HepG2 (cell line): ENCODE measurements at regions not wholly inside any gene's neighbourhood (a gene's known extent, or its start where the extent isn't known, plus 50 kb on each side); places are given as distances from the start of the nearest gene placed in this dataset.

Experiments
- ATAC-seq: fragments of 200-7000 bp; cut with Tn5 transposase; 3 replicates; pipeline ENCODE4 v1.9.1; 2020; ENCODE audit warnings: mild to moderate bottlenecking, moderate library complexity
- BruUV-seq: library from RNA; stranded (reverse); fragments of 400-500 nt; replicated peaks from 2 replicates; lab custom pipeline; 2021; lab: Mats Ljungman, UMichigan
- CTCF ChIA-PET: fragments of 300-600 bp; formaldehyde crosslinking; extraction: SDS; loops from one replicate; lab custom pipeline; 2021; ENCODE audit warnings: low total read pairs, inconsistent platforms, low intra/inter-chr PET ratio; lab: Yijun Ruan, JAX
- POLR2A ChIA-PET: fragments of 350-600 bp; sonication (Branson Sonifier 250); formaldehyde crosslinking; loops from one replicate; lab custom pipeline; 2020; ENCODE audit warnings: antibody characterized with exemption, inconsistent platforms; lab: Yijun Ruan, JAX
- DNase-seq: peaks from one replicate; pipeline ENCODE4 v3.0.0-alpha.2; 2015; ENCODE audit warnings: low spot score
- FAIRE-seq: peaks from 3 replicates; lab custom pipeline; 2011; peaks lifted over from hg19 to GRCh38; lab: Jason Lieb, UNC
- H2AFZ ChIP-seq: one replicate; pipeline ENCODE4 v1.6.1; 2011; ENCODE audit warnings: low read length, inconsistent platforms
- H3K27ac ChIP-seq: fragments of 300-600 bp; 3 replicates; pipeline ENCODE4 v1.8.0; 2011; ENCODE audit warnings: mixed run types, mild to moderate bottlenecking, mixed read lengths, low read length, inconsistent platforms; ENCODE audit not compliant: insufficient read depth; ENCODE audit errors: extremely low read length
- H3K27me3 ChIP-seq, 2 experiments: fragments of 200-600 bp in 1 of 2; 2 replicates in 1 of 2; 3 replicates in 1 of 2; pipeline versions ENCODE4 v1.6.0 to v1.8.0; 2011; ENCODE audit warnings: low read length in 2 of 2, mild to moderate bottlenecking in 2 of 2, moderate library complexity in 2 of 2, inconsistent platforms in 1 of 2; ENCODE audit not compliant: insufficient read depth in 2 of 2, control insufficient read depth in 1 of 2
- H3K36me3 ChIP-seq, 2 experiments: fragments of 200-600 bp in 1 of 2; replicated peaks in 1 of 2; 2 replicates in 1 of 2; 3 replicates in 1 of 2; pipeline versions ENCODE4 v1.5.1 to v1.8.0; 2011; ENCODE audit warnings: low read length in 2 of 2, inconsistent platforms in 1 of 2; ENCODE audit not compliant: insufficient read depth in 2 of 2, control insufficient read depth in 1 of 2
- H3K4me1 ChIP-seq: 2 replicates; pipeline ENCODE4 v1.5.1; 2012; ENCODE audit warnings: low read length, inconsistent platforms; ENCODE audit not compliant: insufficient read depth
- H3K4me2 ChIP-seq: 2 replicates; pipeline ENCODE4 v1.6.0; 2011; ENCODE audit warnings: low read depth, low read length, inconsistent platforms
- H3K4me3 ChIP-seq, 3 experiments: fragments of 200-600 bp in 1 of 3; sonication (generic), shearing (Covaris generic) in 1 of 3; replicated peaks in 1 of 3; 2 replicates each; pipeline ENCODE4 v1.5.1; 2011 to 2016; ENCODE audit warnings: low read length in 3 of 3, inconsistent platforms in 2 of 3, low read depth in 2 of 3, mild to moderate bottlenecking in 2 of 3, control low read depth in 1 of 3, mixed read lengths in 1 of 3; ENCODE audit not compliant: insufficient read depth in 1 of 3
- H3K79me2 ChIP-seq: one replicate; pipeline ENCODE4 v1.6.1; 2011; ENCODE audit warnings: low read length, inconsistent platforms; ENCODE audit not compliant: insufficient read depth
- H3K9ac ChIP-seq: 2 replicates; pipeline ENCODE4 v1.6.0; 2011; ENCODE audit warnings: mild to moderate bottlenecking, low read depth, low read length, inconsistent platforms; ENCODE audit not compliant: insufficient read depth
- H3K9me3 ChIP-seq: 2 replicates; pipeline ENCODE4 v1.5.1; 2012; ENCODE audit warnings: mild to moderate bottlenecking, low read length
- H4K20me1 ChIP-seq: 2 replicates; pipeline ENCODE4 v1.6.0; 2011; ENCODE audit warnings: inconsistent platforms, mild to moderate bottlenecking, low read length, moderate library complexity; ENCODE audit not compliant: insufficient read depth
- HMGA1 ChIP-seq: sonication (generic); formaldehyde crosslinking; conservative IDR thresholded peaks from 2 replicates; pipeline ENCODE4 v1.4.0; 2020; ENCODE audit warnings: missing genetic modification reagents
- KDM4B ChIP-seq: sonication (generic); formaldehyde crosslinking; IDR thresholded peaks from 2 replicates; pipeline ENCODE4 v1.4.0; 2020; ENCODE audit warnings: missing genetic modification reagents
- MBNL3 ChIP-seq: fragments of 250-450 bp; sonication (Bioruptor Pico); conservative IDR thresholded peaks from 2 replicates; pipeline ENCODE4 v1.8.0; 2022; ENCODE audit warnings: mild to moderate bottlenecking, inconsistent platforms
- NKX3-1 ChIP-seq: sonication (generic); formaldehyde crosslinking; IDR thresholded peaks from 2 replicates; pipeline ENCODE4 v1.5.0; 2020; ENCODE audit warnings: missing genetic modification reagents
- NRL ChIP-seq: sonication (generic); formaldehyde crosslinking; IDR thresholded peaks from 2 replicates; pipeline ENCODE4 v1.5.0; 2020; ENCODE audit warnings: missing genetic modification reagents, mild to moderate bottlenecking, moderate library complexity, borderline replicate concordance
- PAF1 ChIP-seq: IDR thresholded peaks from 2 replicates; pipeline ENCODE4 v1.6.1; 2016; ENCODE audit warnings: missing genetic modification reagents, missing compliant biosample characterization
- PHF20 ChIP-seq: sonication (generic); formaldehyde crosslinking; IDR thresholded peaks from 2 replicates; pipeline ENCODE4 v1.5.0; 2020; ENCODE audit warnings: mild to moderate bottlenecking, missing genetic modification reagents
- SMARCC2 ChIP-seq: fragments of 450-650 bp; IDR thresholded peaks from 2 replicates; pipeline ENCODE4 v1.6.1; 2017; ENCODE audit warnings: antibody characterized with exemption, mild to moderate bottlenecking
- SNRNP70 ChIP-seq: fragments of 200-400 bp; formaldehyde crosslinking; IDR thresholded peaks from 2 replicates; pipeline ENCODE4 v1.6.1; 2017; ENCODE audit warnings: mild to moderate bottlenecking, low read depth, low read length, moderate library complexity
- SRSF4 ChIP-seq: fragments of 200-400 bp; formaldehyde crosslinking; IDR thresholded peaks from one replicate; pipeline ENCODE4 v1.6.1; 2018; ENCODE audit warnings: mild to moderate bottlenecking, low read depth, low read length, moderate library complexity; ENCODE audit not compliant: poor library complexity, severe bottlenecking
- ZNF205 ChIP-seq: IDR thresholded peaks from 2 replicates; pipeline ENCODE4 v1.6.1; 2018; ENCODE audit warnings: missing biosample characterization, missing genetic modification reagents
- WGBS: methylation state at CpG from one replicate; pipeline ENCODE4 v1.1.6; 2017; ENCODE audit warnings: low lambda C conversion rate; 5-methylcytosine and 5-hydroxymethylcytosine counted together
- in situ Hi-C: cut with HindIII; loops from 2 replicates; pipeline ENCODE4 v1.10.0; 2017; ENCODE audit warnings: low pct_unique_long_range_greater_than_20kb; ENCODE audit not compliant: extremely low pct_ligation_motif_present
- intact Hi-C: fragments of 100-400 bp; cut with micrococcal nuclease; formaldehyde crosslinking; loops from one replicate; pipeline ENCODE4 v1.10.0; 2022; ENCODE audit not compliant: unreplicated experiment
- TF ChIP-seq, protein P1 (sequence below): sonication (generic); formaldehyde crosslinking; conservative IDR thresholded peaks from 2 replicates; pipeline ENCODE4 v1.8.0; 2022; ENCODE audit warnings: missing genetic modification reagents
- TF ChIP-seq, protein P2 (sequence below): sonication (generic); formaldehyde crosslinking; IDR thresholded peaks from 2 replicates; pipeline ENCODE4 v1.4.0; 2020; ENCODE audit warnings: missing genetic modification reagents
- TF ChIP-seq, protein P3 (sequence below): IDR thresholded peaks from 2 replicates; pipeline ENCODE4 v1.6.1; 2016; ENCODE audit warnings: missing compliant biosample characterization, missing genetic modification reagents, borderline replicate concordance

GRCh38 chr12:25745281-25745680 is 192.2 kb upstream of the LMNTD1 start:
- WGBS = 11% methylated on average over 2 of the region's 2 CpGs
- Histone ChIP-seq H3K9me3 (no peaks in the 10 kb centered on the region), H3K4me1 (no peaks in the 10 kb centered on the region), H3K9ac (no peak overlapping the region), H3K27me3 (no peaks in the 10 kb centered on the region), H3K4me3 (no peak overlapping the region), H3K27ac (no peak overlapping the region), H3K79me2 (no peaks in the 10 kb centered on the region), H3K36me3 (no peaks in the 10 kb centered on the region), H2AFZ (no peak overlapping the region), H4K20me1 (no peaks in the 10 kb centered on the region), H3K4me2 (no peak overlapping the region)
- in situ Hi-C loops = no loop called here
- no TSS peak for BruUV-seq
- intact Hi-C loops = no loop called here
- DNase-seq = no peak
- no peak for FAIRE-seq
- ChIA-PET POLR2A (no interaction called here), CTCF (no interaction called here)
- no peak for ATAC-seq
- TF ChIP-seq PAF1 (CRISPR knock-in tag) (no peak), MBNL3 (no peak), SNRNP70 (no peak), SMARCC2 (no peak), KDM4B (no peak), PHF20 (CRISPR knock-in tag) (no peak), NRL (CRISPR knock-in tag) (no peak), SRSF4 (no peak), HMGA1 (CRISPR knock-in tag) (no peak), ZNF205 (CRISPR knock-in tag) (no peak), NKX3-1 (CRISPR knock-in tag) (no peak)
- TF ChIP-seq, protein P1, sequence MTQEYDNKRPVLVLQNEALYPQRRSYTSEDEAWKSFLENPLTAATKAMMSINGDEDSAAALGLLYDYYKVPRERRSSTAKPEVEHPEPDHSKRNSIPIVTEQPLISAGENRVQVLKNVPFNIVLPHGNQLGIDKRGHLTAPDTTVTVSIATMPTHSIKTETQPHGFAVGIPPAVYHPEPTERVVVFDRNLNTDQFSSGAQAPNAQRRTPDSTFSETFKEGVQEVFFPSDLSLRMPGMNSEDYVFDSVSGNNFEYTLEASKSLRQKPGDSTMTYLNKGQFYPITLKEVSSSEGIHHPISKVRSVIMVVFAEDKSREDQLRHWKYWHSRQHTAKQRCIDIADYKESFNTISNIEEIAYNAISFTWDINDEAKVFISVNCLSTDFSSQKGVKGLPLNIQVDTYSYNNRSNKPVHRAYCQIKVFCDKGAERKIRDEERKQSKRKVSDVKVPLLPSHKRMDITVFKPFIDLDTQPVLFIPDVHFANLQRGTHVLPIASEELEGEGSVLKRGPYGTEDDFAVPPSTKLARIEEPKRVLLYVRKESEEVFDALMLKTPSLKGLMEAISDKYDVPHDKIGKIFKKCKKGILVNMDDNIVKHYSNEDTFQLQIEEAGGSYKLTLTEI (CRISPR knock-in tag) = no peak
- TF ChIP-seq, protein P2, sequence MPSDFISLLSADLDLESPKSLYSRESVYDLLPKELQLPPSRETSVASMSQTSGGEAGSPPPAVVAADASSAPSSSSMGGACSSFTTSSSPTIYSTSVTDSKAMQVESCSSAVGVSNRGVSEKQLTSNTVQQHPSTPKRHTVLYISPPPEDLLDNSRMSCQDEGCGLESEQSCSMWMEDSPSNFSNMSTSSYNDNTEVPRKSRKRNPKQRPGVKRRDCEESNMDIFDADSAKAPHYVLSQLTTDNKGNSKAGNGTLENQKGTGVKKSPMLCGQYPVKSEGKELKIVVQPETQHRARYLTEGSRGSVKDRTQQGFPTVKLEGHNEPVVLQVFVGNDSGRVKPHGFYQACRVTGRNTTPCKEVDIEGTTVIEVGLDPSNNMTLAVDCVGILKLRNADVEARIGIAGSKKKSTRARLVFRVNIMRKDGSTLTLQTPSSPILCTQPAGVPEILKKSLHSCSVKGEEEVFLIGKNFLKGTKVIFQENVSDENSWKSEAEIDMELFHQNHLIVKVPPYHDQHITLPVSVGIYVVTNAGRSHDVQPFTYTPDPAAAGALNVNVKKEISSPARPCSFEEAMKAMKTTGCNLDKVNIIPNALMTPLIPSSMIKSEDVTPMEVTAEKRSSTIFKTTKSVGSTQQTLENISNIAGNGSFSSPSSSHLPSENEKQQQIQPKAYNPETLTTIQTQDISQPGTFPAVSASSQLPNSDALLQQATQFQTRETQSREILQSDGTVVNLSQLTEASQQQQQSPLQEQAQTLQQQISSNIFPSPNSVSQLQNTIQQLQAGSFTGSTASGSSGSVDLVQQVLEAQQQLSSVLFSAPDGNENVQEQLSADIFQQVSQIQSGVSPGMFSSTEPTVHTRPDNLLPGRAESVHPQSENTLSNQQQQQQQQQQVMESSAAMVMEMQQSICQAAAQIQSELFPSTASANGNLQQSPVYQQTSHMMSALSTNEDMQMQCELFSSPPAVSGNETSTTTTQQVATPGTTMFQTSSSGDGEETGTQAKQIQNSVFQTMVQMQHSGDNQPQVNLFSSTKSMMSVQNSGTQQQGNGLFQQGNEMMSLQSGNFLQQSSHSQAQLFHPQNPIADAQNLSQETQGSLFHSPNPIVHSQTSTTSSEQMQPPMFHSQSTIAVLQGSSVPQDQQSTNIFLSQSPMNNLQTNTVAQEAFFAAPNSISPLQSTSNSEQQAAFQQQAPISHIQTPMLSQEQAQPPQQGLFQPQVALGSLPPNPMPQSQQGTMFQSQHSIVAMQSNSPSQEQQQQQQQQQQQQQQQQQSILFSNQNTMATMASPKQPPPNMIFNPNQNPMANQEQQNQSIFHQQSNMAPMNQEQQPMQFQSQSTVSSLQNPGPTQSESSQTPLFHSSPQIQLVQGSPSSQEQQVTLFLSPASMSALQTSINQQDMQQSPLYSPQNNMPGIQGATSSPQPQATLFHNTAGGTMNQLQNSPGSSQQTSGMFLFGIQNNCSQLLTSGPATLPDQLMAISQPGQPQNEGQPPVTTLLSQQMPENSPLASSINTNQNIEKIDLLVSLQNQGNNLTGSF (CRISPR knock-in tag) = no peak
- TF ChIP-seq, protein P3, sequence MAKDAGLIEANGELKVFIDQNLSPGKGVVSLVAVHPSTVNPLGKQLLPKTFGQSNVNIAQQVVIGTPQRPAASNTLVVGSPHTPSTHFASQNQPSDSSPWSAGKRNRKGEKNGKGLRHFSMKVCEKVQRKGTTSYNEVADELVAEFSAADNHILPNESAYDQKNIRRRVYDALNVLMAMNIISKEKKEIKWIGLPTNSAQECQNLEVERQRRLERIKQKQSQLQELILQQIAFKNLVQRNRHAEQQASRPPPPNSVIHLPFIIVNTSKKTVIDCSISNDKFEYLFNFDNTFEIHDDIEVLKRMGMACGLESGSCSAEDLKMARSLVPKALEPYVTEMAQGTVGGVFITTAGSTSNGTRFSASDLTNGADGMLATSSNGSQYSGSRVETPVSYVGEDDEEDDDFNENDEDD = no peak
